Activated CD8-positive, alpha-beta memory T cell treated with anti-CD3 and anti-CD28 coated beads for 36 hours (primary cell): ENCODE measurements at regions not wholly inside any gene's neighbourhood (a gene's known extent, or its start where the extent isn't known, plus 50 kb on each side); places are given as distances from the start of the nearest gene placed in this dataset.

Experiments
- CTCF ChIA-PET: fragments of 350-600 bp; sonication (Branson Sonifier 250); formaldehyde crosslinking; loops from one replicate; lab custom pipeline; 2021; ENCODE audit warnings: antibody characterized with exemption; lab: Charles Lee
- POLR2A ChIA-PET: fragments of 350-600 bp; sonication (Branson Sonifier 250); formaldehyde crosslinking; loops from one replicate; lab custom pipeline; 2021; ENCODE audit warnings: antibody characterized with exemption; lab: Charles Lee

DNA sequence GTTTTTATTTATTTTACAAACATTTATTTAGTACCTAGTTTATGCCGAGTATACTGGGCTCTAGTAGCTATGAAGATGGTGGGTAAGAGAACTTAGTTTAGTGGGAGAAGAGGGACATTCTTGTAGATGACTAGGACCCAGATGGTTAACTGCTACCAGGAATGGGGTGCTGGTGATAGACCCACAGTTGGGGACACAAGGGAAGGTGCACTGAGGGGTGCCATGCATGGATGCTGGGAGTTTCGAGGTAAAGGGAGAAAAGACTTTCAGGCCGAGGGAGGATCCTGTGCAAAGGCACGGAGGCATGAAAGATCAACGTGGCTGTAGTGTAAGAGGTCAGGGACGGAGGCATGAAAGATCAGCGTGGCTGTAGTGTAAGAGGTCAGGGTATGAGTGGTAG lies 204.2 kb upstream of the HABP2 start:
- CTCF ChIA-PET, result no interaction called here
- POLR2A ChIA-PET, result no interaction called here

DNA sequence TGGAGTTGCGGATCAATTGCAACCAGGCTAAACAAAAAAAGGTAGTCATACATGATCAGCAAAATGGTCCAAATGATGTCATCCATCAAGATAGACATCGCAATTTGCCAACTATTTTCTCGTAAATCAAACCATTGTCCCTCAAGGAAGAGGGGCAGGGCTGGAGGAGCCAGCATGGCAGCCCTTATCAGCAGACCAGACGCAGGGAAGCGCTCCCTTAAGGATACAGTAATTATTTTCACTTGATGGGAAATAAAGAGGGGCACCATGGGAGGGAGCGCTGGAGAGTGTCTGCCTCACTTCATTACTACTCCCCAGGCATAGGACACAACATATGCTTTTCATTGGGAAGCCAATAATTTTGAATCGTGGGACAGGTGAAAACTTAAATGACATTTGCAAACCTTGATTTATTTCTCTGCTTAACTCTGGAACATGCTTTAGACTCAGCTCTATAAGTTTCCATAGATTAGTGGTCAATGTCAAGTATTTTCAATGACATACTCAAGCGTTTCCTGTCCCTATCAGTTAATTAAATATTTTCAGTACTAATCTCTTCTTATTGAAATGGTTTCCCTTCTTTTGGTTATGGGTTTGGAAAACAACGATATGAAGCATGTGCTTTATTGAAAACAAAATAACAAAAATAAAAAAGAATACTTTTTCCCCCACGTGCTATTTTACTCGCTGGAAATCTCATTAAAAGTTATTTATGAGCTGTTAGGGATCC lies 202.4 kb upstream of the HABP2 start:
- CTCF ChIA-PET, result no interaction called here
- POLR2A ChIA-PET, result no interaction called here

GRCh38 chr10:113354711-113355110 lies 198.1 kb upstream of the HABP2 start:
- POLR2A ChIA-PET, result no interaction called here

GRCh38 chr10:113356794-113357680 lies 195.8 kb upstream of the HABP2 start:
- ChIA-PET CTCF (no interaction called here), POLR2A (no interaction called here)

More at GRCh38 chr10:113354711-113355110, 198.1 kb upstream of the HABP2 start:
- CTCF ChIA-PET, result no interaction called here

DNA sequence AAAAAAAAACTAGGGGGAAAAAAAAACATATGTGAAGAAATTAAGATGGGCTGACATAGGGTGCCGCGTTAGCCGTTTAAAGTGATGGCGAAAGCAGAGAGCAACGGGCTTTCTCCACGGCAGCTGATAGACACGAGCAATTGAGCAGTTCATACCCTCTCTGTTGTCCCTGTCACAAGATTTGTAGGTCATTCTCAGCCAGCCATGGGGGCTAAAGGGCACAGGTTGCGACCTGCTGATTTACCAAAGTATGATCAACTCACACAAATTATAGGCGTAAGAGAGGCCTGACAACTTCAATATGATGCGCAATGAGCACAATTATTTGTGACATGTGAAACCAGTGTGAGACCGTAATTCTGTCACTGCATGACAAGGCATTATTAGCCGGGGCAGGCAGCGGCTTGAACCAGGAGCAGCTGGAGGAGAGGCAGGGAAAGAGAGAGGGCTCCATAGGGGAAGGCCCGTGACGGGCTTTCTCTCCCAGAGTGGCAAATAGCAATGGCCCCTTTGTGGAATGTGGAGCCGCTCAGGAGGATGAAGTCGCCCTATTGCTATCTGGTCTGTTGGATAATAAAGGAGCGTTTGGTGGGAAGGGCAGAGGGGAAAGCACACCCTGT lies 195.1 kb upstream of the HABP2 start:
- CTCF ChIA-PET, result no interaction called here
- POLR2A ChIA-PET, result no interaction called here

GRCh38 chr10:113359655-113360054 lies 193.2 kb upstream of the HABP2 start:
- CTCF ChIA-PET, result no interaction called here
- POLR2A ChIA-PET, result no interaction called here

GRCh38 chr10:113360870-113361269 lies 192.0 kb upstream of the HABP2 start:
- CTCF ChIA-PET, result no interaction called here
- POLR2A ChIA-PET, result no interaction called here

GRCh38 chr10:113362645-113363091 lies 190.2 kb upstream of the HABP2 start:
- ChIA-PET POLR2A (no interaction called here), CTCF (no interaction called here)

DNA sequence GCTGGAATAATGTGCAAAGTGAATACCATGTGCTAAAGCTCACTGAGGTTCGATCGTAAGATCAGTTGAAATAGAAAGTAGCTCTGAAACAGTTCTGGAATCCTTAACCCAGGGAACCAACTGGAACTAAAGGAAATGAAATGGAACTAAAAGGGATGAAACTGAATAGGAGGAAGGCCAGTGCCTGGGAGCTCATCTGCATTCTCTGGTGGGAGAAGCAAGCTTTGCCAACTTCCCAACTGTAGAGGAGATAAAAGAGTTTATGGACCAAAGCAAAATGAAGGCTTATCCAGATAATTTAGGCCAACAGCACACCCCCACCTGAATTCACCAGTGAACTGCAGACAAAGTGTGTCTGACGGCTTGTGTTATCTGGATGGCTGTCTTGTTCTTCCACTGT lies 188.6 kb upstream of the HABP2 start:
- POLR2A ChIA-PET, result interaction anchor here (0.5 kb wide), 1 partner anchor 518 kb away, joined by 5 read pairs; no protein-coding TSS in a partner anchor
- CTCF ChIA-PET, result no interaction called here

DNA sequence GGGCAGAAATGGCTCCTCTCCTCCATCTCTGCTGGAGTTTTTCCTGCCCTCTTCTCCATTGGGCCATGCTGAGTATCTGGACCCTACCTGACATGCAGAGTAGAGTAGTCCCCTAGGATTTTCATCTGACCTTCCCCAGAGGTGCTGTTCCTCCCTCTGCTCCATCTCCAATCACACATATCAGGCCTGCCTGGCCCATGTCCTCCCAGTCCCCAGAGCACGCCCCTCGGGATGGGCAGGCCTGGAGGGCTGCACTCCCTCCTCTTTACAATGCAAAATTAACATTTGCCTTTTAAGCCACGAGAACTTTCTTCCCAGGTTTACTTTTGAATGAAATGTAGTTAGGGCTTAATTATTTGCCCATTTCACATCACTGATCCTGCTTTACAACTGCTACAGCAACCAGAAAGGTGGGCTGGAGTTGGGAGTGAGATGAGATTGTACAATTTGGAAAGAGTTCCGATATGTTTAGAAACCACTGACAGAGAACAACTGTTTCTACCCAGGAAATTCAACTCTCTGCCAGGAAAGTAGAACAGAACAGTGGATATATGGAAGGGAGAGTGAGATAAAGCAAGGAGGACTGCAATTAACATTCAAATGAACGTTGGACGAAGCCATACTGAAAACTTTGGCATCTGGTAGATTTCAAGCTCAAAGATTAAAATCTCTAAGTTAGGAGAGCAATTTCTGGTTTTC lies 184.0 kb upstream of the HABP2 start:
- POLR2A ChIA-PET, result no interaction called here
- CTCF ChIA-PET, result no interaction called here

- ChIA-PET POLR2A (no interaction called here), CTCF (no interaction called here)
These were observed 183.5 kb upstream of the HABP2 start for GRCh38 chr10:113369365-113369694.

- POLR2A ChIA-PET, result no interaction called here
- CTCF ChIA-PET, result no interaction called here
These were observed 176.4 kb upstream of the HABP2 start for GRCh38 chr10:113376428-113376827.

- ChIA-PET POLR2A (no interaction called here), CTCF (no interaction called here)
These were observed 173.8 kb upstream of the HABP2 start for GRCh38 chr10:113379091-113379490.

GRCh38 chr10:113381416-113381815 lies 171.4 kb upstream of the HABP2 start:
- POLR2A ChIA-PET, result no interaction called here
- CTCF ChIA-PET, result no interaction called here

- CTCF ChIA-PET, result no interaction called here
These were observed 170.8 kb upstream of the HABP2 start for GRCh38 chr10:113381981-113382509.

DNA sequence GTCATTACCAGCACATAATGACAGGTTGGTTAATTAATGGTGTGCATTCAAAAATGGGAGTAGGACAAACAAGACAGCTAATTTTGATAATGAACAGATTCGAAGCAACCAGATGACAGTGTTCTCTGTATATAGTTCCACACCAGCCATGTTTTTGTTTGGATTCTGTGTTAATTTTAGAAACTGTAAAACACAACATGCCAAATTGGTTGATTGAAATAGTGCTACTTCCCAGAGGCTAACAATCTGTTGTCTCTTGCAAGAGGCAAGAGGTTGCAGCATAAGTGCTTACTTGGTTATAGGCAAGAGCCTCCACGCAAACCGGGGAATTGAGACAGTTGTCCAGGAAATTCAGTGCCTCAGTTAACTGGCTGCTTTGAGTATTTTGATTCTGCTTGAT lies 170.2 kb upstream of the HABP2 start:
- CTCF ChIA-PET, result no interaction called here

More at GRCh38 chr10:113381981-113382509, 170.8 kb upstream of the HABP2 start:
- POLR2A ChIA-PET, result no interaction called here

GRCh38 chr10:113384181-113384580 lies 168.7 kb upstream of the HABP2 start:
- CTCF ChIA-PET, result interaction anchor here (0.6 to 0.7 kb wide), 3 partner anchors 26 to 718 kb away, joined by 3 to 4 read pairs (median 4); no protein-coding TSS in a partner anchor

More for the DNA sequence above, 170.2 kb upstream of the HABP2 start:
- POLR2A ChIA-PET, result no interaction called here

DNA sequence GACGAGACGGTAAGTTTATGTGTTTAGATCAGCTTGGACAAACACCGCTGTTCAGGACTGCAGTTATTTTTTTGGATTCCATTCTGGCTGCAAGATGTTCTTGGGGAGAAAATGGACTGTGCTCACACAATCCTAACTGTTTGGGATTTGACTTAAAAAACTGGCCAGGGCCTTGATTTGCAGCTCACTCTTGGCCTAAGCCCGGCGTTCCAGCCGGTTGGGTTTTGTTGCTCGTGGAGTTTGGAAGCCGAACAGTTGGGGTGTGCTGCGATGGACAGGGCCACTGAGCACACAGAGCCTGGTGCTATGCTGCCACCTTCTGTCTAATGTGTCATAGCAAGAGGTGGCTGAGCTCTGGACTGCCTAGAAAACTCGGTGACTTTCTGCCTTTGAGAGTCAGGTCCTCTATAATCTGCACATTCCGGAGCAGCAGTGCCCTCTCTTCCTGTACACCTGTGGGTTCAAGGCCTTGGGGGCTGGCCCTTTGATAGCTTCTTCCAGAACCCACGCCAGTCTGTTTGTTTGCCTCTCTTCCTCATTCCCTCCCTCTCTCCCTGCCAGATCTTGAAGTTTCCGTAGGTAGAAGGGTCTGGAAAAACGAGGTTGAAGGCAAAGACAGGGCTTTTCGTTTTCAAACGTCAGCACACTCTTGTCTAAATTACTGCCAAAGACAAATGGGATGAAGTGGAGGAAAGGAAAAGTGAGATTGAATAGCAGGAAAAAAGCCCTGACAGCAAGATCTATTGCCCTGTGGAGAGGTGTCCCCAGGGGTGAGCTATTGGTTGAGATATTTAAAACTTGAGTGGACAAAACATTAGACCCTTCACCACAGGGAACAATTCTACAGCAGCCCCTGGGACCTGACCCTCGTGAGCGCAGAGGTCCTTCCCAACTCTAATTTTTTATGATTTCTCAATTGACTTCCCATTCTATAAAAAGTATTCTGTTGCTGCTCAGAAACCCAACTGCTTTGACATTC lies 167.5 kb upstream of the HABP2 start:
- POLR2A ChIA-PET, result no interaction called here

More at GRCh38 chr10:113384181-113384580, 168.7 kb upstream of the HABP2 start:
- POLR2A ChIA-PET, result no interaction called here

More for the DNA sequence above, 167.5 kb upstream of the HABP2 start:
- CTCF ChIA-PET, result interaction anchor here (0.6 to 1.8 kb wide), 5 partner anchors 13 to 853 kb away, joined by 3 to 8 read pairs (median 3); no protein-coding TSS in a partner anchor
